DMS153 treated with DMSO at 0.1 percent for 48 hours (cell line): ENCODE measurements at regions not wholly inside any gene's neighbourhood (a gene's known extent, or its start where the extent isn't known, plus 50 kb on each side); places are given as distances from the start of the nearest gene placed in this dataset.
"Not testable (repeated sequence)": the region's sequence is repeated elsewhere in the genome, so short reads cannot be mapped to it uniquely, and the experiment has no call there.

ENCODE experiments used
- DNase-seq: peaks from one replicate; lab custom pipeline; 2025; ENCODE audit not compliant: unreplicated experiment; lab: John Stamatoyannopoulos, UW

DNA sequence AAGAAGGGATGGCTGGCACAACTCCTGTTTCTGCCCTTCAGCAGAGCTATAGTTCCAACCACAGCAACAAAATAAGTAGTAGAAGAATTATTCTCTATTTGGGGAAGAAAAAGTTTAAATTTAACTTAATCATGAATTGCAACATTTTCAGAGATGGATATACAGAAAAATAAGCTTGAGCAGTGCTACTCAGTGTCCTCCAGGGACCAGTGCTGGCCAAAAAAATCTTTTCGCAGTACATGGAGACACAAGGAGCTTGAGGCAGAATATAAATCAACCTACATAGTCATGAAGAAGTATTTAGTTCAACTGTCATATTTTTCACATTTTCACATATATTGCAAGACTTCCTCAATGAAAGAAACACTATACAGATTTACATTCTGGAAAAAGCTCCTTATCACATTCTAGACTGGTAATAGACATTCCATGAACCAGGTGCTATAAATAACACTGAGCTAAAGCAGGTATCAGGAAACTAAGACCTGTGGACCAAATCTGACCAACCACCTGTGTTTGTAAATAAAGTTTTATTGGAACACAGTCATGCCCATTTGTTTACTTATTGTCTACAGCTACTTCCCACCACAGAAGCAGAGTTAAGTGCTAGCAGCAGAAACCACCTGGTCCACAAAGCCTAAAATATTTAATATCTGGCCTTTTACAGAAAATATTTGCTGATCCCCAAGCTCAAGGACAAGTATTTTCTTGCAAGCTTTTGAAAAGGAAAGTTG, 101.9 kb downstream of the RGS21 start:
- DNase-seq, result no peak

DNA sequence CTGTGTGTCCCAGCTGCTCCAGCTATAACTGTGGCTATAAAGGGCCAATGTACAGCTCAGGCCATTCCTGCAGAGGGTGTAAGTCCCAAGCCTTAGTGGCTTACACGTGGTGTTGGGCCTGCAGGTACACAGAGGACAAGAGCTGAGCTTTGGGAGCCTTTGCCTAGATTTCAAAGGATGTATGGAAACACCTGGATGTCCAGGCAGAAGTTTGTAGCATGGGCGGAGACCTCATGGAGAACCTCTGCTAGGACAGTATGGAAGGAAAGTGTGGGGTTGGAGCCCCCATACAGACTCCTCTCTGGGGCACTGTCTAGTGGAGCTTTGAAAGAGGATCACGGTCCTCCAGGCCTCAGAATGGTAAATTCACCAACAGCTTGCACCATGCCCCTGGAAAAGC, 113.9 kb downstream of the RGS21 start:
- no peak for DNase-seq

DNA sequence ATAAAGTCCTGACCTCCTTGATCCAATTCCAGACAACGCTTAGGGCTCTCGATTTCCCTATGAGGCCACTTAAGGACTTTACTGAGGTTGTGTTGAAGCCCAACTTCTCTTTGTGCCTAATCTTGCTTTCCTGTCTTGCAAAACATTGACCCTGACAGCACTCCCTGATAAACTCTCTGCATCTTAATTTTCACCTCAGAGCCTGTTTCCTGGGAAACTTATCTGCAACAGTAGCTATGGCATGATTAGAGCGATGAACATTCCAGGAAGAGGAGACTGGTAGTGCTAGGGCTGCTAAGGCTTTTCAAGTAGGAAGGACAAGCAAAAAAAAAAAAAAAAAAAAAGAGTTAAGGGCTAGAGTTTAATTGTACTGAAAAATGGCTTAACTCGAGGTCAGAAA, 118.9 kb downstream of the RGS21 start:
- no peak for DNase-seq

DNA sequence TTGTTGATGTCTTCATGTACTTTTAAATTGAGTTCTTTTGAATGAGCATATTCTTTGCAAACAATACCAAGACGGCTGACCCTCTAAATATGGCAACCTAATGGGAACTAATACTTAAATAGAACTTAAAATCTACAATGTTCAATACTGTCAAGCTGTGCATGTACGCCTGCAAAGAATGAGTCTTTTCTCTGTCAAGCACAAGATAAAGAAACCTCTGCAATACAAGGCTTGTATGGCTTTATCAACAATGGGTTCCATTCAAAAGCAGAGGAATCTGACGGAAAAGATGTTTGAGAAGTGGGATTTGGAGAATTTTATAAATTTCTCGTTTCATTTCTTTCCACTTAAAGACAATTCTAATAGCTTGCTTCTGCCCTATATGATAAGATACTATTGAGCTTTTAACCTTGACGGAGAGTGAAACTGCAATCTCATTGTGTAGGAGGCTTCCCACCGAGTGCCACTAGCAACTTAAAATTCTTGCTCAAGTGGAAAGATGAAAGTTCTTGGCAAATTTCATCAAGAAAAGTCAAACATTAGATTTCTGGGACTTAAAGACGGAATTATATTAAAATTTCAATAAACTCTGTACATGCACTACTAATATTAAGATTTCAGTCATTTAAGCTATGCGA, 119.8 kb downstream of the RGS21 start:
- no peak for DNase-seq

DNA sequence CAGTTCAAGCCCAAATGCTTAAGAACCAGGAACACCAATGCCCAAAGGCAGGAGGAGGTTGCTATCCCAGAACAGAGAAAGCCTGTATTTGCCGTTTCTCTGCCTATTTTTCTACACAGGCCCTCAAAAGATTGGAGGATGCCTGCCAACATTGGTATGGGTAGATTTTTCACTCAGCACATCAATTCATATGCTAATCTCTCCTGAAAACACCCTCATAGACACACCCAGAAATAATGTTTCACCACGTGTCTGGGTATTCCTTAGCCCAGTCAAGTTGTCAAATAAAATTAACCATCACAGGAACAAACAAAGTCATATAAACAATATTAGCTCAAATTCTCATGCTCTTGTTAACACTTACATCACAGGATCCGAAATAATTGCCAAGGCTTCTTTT, 121.9 kb downstream of the RGS21 start:
- no peak for DNase-seq

DNA sequence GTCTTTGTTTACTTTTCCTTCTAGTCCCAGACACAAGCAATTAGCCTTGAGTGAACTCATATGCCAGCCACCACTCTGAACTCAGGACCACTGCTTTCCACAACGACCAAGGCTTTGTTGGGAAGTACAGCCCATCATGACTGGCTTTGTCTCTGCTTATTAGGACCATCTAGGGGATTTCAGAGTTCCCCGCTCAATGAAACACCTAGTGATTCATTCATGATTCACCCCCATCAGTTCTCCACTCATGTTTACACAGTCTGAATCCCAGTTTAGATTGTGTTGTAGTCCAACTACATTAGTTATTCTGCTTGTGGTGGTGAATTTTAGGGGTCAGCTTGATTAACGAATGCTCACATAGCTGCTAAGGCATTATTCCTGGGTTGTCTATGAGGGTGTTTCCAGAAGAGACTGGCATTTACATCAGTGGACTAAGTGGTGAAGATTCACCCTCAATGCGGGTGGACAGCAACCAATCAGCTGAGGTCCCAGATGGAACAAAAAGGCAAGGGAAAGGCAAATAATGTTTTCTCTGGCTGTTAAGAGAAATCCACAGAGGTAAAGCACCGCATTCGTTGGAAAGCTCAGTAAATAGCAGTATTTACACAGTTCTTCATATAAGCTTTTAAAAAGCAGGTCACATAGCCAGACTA, 122.7 kb downstream of the RGS21 start:
- DNase-seq, result no peak

DNA sequence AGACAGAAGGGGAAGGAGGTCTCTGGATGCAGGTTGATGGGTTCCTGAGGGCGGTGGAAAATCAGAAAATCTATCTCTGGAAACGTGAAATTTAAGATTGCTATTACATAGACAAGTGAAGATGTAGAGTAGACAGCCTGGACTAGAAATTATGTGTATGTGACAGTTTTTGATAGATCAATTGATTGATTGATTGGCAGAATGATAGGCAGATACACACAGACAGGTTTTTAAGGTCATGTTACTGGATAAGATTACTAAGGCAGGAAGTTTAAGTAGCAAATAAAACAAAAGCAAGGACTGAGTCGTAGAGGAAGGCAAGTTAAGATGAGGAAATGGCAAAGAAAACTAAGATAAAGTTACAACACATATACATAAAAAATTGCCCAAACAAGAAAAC, 124.7 kb downstream of the RGS21 start:
- no peak for DNase-seq

DNA sequence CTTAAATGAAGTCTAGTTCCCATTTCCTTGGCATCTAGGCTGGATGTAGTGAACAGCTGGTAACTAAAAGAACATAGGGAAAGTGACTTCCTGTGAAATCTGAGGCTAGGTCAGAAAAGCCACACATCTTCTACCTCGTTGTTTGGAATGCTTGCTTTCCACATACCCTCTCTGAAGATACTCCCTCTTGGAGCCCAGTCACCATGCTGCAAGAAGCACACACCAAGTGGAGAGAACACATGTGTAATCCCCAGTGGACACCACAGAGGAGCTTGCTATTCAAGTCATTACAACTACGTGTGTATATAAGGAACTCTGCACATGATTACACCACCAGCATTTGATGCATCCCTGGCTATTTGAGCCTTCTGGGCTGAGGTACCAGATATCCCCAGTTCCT, 125.9 kb downstream of the RGS21 start:
- DNase-seq, result no peak

DNA sequence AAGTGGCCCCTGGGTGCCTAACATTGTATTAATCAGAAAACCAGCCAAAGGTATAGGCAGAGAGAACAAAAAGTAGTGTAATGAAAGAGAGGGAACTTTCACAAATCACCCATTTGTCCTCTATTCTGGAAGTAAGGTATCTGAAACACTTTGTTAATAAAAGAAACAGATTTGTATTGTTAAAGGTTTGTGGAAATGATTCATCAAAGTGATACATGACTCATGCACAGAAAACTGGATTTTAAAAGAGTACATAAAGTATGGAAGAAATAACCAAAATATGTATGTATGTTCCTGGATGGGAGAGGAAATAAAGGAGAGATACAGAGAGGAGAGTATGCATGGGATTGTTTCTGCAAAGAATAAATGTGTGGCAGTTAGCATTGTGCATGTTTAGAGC, 126.8 kb downstream of the RGS21 start:
- DNase-seq, result no peak

DNA sequence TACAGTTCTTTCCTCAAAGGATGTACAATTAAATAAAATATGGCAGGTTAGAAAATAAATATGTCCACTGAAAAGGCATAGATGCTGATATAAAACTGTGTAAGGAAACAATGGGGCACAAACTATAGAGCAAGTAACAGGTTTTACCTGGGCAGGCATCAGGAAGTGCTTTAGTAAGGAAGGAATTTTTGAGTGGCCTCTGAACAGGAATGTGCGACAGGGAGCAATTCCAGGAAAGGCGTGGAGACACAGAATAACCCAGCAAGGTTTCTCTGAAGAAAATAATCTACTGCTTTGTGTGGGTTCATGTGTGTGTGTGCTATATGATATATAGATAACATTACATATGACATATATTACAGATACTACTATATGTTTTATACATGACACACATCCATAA, 128.4 kb downstream of the RGS21 start:
- no peak for DNase-seq

DNA sequence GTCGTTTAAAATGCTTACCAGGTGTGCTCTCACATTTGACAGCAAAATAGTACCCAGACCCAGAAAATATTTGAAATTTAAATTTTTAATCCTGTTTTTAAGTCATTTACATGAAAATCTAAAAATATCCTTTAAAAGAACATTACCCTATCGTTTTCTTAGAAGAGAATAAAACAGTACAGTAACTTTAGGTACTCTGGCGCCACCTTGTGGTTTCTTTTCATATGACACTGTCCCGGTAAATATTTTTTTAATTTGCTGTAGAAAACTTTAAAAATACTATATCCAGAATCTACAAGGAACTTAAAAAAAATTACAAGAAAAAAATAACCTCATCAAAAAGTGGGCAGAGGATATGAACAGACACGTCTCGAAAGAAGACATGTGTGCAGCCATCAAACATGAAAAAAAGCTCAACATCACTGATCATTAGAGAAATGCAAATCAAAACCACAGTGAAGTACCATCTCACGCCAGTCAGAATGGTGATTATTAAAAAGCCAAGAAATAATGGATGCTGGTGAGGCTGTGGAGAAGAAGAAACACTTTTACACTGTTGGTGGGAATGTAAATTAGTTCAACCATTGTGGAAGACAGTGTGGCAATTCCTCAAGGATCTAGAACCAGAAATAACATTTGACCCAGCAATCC, 129.2 kb downstream of the RGS21 start:
- peak; percentile 28 for DNase-seq

DNA sequence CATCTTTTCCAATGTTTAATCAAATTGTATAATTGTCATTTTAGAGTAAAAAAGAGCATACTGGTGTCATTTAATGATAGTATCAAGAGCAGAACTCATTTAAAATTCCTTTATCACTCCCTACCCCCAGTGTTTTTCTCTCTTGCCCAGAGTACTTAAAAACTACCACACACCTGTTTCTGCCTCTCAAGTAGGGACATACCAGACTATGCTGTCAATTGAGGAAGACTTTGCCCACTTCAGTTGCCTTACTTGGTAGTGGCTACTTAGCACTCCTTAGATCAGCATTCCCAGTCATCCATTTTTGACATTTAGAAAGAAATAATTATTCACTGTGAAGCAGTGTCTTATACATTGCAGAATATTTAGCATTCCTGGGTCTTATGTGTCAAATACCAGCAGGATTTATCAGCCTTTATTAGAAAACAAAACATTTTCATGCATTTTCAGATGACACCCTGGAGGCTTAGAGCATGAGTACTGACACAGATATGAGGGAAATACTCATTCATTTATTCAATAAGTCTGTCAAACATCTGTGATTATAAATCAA, 127.5 kb upstream of the RGS1 start:
- no peak for DNase-seq

DNA sequence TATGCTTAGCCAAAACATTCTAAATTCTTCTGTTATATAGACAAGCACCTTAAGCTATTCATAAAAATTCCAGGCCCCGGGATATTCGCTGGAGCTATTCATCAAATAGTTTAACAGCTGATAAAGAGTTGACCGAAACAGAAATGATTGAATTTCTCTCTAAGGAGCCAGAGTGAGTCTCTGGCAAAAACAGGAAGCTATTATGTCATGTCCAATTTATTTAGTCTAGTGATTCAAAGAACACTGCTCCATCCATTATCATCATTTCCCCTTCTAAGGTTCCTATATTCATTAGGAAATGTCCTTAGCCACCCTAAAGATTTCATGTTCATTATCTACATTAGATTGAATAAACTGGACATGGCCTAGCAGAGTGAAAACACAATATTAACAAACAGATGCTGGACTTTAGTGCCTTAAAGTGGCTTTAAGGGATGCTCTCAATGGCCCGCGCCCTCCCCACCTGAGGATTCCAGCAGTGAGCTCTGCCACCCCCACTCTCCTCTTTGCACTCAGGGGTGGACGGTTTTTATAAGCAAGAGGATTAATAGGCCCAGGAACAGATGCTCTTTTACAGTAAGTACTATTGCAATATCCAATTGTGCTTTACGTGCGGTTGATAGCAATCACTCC, 122.1 kb upstream of the RGS1 start:
- no peak for DNase-seq

DNA sequence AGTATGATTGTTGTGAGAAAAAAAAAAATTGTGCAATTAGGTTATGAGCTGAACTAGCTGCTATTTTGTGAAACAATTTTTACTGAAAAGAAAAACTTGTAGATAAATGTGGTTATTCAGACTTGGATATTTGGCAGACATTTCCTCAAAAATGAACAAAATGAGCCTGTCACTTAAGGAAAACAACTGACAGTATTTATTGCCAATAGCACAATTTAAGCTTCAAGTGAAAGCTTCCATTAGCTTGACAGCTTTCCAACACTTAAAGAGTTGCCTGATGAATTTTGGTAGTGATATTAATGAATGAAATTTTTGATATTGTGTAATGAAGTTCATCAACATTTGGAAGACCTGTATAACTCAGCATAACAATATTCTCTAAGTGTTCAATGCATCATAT, 116.1 kb upstream of the RGS1 start:
- no peak for DNase-seq

DNA sequence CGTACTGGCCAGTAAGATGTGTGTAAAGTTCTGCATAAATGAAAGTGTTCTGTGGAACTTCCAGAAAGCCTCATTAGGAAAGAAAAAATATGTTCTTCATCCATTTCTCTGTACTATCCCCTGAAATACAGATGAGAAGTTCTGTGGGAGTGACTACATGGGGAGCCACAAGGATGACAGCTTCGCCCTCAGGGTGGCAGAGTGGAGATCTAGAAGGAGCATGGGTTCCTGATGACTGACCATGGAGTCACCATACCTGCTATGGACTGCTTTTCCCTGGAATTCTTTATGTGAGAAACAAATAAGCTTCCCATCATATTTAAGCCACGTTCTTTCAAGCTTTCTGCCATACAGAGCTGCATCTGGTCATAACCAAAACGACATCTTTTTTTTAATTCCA, 113.9 kb upstream of the RGS1 start:
- DNase-seq, result no peak

DNA sequence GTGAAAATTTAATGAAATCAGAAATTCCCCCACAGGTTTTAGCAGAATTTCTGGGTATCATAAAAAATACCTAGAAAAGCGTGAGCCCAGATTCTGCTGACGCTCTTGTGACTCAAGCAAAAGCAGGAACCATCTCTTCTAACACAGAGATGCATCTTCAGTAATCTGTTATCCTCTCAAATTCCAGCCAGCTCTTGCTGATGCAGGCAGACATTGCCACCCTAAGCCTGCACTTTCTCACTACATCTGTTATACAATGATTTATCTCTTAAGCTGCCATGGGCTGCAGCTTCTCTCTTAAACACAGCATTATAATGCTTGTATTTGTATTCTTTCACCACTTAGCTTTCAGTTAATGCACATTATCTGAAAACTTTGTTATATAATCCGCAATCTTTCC, 113.0 kb upstream of the RGS1 start:
- DNase-seq, result no peak

DNA sequence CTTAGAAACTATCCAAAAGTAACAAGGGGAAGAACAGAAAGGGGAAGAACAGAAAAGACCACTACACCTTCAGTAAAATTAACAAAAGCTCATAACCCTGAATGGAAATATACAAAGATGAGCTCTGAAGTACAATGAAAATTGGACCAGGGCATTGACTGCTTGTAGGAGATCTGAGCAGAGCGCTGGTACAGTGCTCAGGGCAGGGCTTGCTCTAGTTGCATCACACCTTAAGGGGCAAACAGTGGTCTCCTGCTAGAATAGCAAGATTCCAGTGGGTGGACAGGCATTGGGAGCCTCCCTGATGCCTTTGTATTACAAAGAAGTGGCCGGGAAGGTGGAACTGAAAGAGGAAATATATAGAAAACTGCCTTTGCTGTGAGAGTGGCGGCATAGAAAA, 111.9 kb upstream of the RGS1 start:
- no peak for DNase-seq

DNA sequence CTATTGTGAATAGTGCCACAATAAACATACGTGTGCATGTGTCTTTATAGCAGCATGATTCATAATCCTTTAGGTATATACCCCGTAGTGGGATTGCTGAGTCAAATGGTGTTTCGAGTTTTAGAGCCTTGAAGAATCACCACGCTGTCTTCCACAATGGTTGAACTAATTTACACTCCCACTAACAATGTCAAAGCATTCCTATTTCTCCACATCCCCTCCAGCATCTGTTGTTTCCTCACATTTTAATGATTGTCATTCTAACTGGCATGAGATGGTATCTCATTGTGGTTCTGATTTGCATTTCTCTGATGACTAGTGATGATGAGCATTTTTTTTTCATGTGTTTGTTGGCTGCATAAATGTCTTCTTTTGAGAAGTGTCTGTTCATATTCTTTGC, 110.4 kb upstream of the RGS1 start:
- DNase-seq, result not testable (repeated sequence)

DNA sequence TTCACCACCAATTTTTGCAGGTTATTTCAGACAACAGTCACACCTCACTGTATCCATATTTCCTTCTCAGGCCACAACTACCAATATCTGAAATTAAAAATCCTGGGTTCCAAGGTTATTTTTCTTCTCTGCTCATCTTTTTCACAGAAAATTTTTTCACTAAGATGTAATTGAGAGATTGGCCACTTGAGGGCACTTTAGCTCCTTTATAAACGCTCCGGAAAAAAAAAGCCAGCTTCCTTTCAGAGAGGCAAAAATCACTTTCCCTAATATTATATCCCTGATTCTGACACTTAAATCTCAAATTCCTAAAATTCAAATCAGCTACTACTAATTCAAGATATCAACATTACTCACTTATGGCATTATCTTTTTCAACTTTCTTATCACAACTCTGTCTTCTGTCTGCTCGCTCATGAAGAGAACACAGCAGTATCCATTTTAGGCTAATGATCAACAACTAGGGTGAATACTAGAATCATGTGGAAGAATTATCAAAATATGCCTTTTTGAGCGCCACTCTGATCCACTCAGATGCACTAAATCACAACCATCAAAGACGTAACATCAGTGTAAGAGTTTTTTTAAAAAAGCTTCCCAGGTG, 101.4 kb upstream of the RGS1 start:
- DNase-seq, result peak; percentile 59

DNA sequence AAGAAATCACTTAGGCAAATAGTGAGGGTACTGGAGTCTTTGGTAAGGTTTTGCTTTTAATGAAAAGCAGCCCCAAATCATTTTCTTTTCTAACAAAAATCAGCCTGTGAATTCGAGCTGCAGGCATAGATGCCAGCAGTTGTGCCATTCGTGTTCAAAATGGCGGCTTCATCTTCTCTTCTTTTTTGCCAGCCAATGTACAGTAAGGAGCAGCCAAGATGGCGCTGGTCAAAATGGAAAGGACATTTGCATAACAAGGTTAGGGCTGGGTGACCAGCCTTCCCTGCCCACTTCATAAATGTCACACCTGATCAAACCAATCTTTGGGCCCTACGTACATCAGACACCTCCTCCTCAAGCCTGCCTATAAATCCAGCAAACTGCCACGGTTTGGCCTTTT, 100.2 kb upstream of the RGS1 start:
- no peak for DNase-seq

DNA sequence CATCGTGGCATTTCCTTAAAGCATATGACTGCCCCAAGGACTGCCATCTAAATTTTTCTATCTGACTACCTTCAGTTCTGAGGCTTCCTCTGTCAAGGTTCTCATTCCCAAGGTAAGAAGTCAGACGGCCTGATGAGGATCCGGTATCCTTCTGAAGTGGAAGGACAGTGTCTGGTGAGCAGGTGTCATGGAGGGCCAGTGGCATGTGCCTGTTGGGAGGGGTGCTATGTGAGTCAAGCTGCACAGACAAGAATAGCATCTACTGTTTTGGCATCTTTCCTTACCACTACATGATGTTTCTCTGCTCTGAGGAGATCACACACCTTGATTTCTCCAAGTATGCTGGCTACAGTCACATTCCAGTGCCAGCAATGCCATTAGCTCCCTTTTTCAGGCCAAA, 99.6 kb upstream of the RGS1 start:
- no peak for DNase-seq
